ENCODE measurements at regions not wholly inside any gene's neighbourhood (a gene's known extent, or its start where the extent isn't known, plus 50 kb on each side); places are given as distances from the start of the nearest gene placed in this dataset.
"Not testable (repeated sequence)": the region's sequence is repeated elsewhere in the genome, so short reads cannot be mapped to it uniquely, and the experiment has no call there.

DNA sequence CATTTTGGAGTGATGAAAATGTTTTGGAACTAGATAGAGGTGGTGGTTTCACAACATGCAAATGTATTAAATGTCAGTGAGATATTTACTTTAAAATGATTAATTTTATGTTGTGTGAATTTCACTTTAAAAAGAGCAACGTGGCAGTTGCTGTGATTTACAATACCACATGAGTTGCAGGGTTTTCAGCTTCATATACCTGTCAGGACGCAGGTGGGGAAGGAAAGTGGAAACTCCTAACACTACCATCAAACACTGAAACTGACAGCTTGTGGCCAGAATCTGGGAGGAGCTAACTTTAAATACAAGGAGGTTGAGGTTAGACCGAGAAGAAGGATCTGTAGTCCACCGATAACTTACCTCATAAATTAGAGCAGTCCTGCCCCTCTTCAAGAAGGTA, 168.9 kb upstream of the TMEM72 start:
- DNase-seq (ENCODE audit: low read depth in 2 of 2) = no peak

DNA sequence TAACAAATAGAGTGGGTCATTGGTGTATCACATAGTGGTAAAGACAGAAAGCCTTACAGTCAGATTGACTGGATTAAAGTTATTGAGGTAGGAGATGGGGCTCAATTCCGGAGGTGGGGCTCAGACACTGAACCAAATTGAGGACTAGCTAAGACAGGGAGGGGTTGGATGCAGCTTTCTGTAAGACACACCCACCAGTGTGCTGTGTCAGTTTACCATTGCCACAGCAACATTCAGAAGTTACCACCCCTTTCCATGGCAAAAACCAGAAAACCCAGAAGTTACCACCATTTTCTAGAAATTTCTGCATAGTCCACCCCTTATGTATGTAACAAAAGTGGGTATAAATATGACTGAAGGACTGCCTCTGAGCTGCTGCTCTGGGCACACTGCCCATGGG, 167.6 kb upstream of the TMEM72 start:
- no peak for DNase-seq (ENCODE audit: low read depth in 2 of 2)

GRCh38 chr10:44745920-44746319, 165.2 kb upstream of the TMEM72 start:
- DNase-seq (ENCODE audit: low read depth in 2 of 2) = no peak

- DNase-seq (ENCODE audit: low read depth in 2 of 2) = no peak
Observed at GRCh38 chr10:44747593-44748172, 163.5 kb upstream of the TMEM72 start.

- DNase-seq (ENCODE audit: low read depth in 2 of 2) = no peak
Observed at GRCh38 chr10:44749151-44749550, 162.0 kb upstream of the TMEM72 start.

DNA sequence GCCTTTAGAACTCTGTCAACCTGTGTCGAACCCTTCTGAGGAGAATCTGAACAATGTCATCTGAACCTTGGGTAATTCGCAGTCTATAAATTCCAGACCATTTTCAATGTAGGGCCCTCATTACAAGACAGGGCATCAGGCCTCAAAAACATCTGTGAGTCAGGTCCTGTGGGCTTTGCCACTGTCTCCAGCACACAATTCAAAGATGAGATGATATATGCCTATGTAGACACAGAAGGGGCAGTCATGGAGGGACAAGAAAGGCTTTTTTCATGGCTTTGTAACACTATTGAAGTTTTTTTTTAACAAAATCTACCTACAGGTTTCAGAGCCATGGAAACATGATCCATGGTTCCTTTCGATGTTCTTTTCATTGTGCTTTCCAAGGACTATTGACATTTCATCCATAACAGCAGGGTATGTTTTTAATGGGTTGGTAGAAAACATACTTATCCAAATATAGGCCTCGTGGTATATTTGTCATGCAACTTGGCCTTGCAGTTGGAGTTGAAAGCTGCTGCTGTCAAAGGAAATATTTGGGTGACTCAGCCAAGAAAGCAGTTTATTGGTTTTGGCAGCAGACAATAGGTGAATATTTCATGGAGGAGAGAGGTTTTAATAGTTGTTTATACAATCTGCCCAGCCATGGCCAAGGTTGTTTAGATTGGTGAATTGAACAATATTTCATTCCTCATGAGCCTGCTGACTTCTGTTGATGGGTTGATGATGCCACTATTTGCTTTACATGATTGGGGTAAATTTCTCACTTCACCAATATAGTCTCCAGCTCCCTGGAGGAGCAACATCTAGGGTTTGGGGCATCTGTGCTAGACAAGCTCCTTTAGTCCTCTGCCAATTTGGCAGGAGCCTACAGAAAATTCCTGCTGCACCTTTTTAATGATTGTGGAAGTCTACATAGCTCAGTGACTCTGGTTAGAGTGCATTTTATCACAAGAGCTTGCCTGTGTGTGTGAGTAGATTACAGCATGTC, 158.4 kb upstream of the TMEM72 start:
- DNase-seq (ENCODE audit: low read depth in 2 of 2) = no peak

GRCh38 chr10:44754355-44754754, 156.8 kb upstream of the TMEM72 start:
- not testable (repeated sequence) for DNase-seq (ENCODE audit: low read depth in 2 of 2)

DNA sequence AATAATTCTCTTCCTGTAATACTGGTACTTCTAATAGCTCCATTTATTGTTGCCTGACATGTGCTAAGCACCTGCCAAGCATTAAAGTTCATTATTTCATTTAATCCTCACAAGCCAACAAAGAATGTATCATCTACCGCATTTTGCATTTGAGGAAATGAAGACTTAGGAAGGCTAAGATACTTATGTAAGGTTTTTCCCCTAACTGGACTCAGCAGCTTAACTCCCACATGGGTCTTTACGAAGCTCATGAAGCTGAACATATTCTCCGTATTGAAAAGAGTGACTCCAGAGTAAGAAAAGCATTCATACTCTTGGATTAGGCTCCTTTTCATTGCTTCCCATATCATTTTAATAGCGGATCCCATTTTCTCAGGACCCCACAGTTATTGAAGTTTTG, 155.7 kb upstream of the TMEM72 start:
- no peak for DNase-seq (ENCODE audit: low read depth in 2 of 2)

- DNase-seq (ENCODE audit: low read depth in 2 of 2) = no peak
Observed at GRCh38 chr10:44756216-44756615, 154.9 kb upstream of the TMEM72 start.

DNA sequence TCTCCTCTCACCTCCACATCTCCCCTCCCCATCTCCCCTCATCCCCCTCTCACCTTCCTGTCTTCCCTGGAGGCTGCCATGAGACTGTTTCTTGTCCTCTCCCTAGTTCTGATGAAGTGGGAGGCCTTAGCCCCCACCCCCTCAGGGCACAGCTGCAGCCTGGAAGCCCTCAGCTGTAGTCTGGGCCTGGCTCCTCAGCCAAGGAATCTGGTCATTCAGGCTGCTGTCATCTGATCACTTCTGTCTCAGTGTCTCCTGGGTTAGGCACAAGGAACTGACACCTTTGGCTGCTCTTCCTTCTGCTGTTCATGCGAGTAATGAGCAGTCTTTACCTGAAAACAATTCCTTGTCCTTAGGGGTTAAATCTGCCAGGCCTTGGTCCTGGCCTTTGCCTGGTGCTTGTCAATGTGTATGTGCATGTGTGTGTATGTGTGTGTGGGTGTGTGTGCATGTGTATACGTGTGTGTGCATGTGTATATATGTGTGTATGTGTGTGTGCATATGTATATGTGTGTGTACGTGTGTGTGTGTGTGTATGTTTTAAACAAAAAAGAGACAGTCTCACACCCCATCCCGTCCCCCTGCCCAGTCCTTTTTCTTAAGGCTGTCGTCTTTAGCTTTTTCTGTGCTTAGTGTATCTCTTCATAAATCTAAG, 153.5 kb upstream of the TMEM72 start:
- DNase-seq (ENCODE audit: low read depth in 2 of 2) = no peak

- no peak for DNase-seq (ENCODE audit: low read depth in 2 of 2)
Observed at GRCh38 chr10:44759122-44759521, 152.0 kb upstream of the TMEM72 start.

GRCh38 chr10:44760513-44760912, 150.6 kb upstream of the TMEM72 start:
- DNase-seq (ENCODE audit: low read depth in 2 of 2) = no peak

DNA sequence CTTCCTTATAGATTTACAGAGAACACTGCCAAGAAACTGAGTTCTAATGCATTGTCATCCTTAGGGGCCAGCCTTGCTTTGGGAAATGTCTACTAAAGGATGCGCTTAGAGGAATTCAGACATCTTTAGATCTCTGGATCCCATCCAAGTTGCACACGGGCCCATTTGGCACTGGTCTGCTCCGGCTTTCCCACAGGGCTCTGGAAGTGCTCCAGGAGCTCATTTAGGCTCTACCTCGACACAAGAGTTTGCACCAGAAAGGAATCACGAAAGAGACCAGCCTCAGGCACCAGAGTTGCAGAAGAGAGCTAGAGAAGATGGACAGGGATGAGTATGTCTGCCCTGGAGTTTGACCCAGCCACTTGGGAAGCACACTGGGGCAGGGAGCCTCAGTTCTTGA, 150.1 kb upstream of the TMEM72 start:
- DNase-seq (ENCODE audit: low read depth in 2 of 2) = no peak

GRCh38 chr10:44763331-44763730, 147.8 kb upstream of the TMEM72 start:
- DNase-seq (ENCODE audit: low read depth in 2 of 2) = no peak

DNA sequence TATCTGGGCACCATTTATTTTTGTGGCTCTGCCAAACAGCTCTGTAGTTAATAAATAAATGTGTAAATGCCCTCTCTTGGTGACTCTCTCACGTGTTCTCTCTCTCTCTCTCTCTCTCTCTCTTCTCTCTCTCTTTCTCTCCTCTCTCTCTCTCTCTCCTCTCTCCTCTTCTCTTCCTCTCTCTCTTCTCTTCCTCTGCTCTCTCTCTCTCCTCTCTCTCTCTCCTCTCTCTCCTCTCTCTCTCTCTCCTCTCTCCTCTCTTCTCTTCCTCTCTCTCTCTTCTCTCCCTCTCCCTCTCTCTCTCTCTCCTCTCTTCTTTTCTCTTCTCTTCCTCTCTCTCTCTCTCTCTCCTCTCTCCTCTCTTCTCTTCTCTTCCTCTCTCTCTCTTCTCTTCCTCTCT, 145.8 kb upstream of the TMEM72 start:
- DNase-seq (ENCODE audit: low read depth in 2 of 2) = no peak

GRCh38 chr10:44766631-44767030, 144.5 kb upstream of the TMEM72 start:
- DNase-seq (ENCODE audit: low read depth in 2 of 2) = no peak

GRCh38 chr10:44769450-44769849, 141.7 kb upstream of the TMEM72 start:
- no peak for DNase-seq (ENCODE audit: low read depth in 2 of 2)

GRCh38 chr10:44771233-44771995, 139.7 kb upstream of the TMEM72 start:
- no peak for DNase-seq (ENCODE audit: low read depth in 2 of 2)

DNA sequence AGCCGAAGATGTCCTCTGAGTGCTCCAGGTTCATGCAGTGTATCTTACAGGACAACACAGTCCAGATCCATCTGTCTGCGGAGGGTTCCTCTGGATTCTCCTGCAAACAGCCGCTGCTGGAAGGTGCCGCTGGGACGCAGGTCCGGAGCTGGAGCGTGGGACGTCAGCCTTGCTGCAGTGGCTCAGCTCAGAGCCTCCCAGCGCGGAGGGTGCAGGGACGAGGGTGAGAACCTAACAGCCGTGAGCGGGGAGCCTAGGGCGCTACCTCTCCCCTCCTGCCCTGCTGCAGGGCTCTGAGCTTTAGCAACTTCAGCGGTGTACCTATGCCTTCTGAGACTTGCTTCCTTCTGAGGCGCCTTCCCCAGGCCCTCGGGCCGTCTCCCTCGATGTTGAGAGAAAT, 137.6 kb upstream of the TMEM72 start:
- DNase-seq (ENCODE audit: low read depth in 2 of 2) = no peak

DNA sequence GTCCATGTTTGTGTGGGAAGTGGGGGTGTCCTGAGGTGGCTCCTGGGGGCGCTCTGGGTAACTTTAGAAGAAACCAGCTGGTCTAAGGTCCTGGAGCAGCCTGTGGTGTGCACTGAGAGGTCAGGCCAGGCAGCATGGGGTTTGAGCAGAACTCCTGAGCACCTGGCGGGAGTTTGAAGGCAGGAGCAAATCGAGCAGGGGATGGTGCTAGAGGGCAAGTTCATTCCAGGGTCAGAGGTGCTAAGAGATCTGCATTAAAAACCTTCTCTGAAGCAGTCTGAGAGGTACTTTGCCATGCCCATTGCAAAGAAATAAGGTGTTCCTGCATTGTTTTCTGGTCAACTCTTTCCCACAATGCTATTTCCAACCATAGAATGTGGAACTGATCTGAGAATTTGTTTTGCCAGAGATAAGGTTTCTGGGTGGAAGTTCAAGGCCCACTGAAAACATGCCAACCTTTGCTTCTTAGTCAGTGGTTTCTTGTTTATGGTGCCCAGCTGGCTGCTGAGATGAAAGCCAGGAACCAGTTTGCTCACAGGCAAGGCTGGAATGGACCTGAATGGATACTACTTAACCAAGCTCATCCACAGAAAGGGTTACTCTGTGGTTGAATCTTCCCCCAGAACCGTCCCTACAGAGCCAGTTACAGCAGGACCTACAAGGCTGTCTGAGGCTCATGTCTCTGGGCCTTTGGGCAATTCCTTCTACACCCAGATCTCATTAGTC, 136.3 kb upstream of the TMEM72 start:
- no peak for DNase-seq (ENCODE audit: low read depth in 2 of 2)

DNA sequence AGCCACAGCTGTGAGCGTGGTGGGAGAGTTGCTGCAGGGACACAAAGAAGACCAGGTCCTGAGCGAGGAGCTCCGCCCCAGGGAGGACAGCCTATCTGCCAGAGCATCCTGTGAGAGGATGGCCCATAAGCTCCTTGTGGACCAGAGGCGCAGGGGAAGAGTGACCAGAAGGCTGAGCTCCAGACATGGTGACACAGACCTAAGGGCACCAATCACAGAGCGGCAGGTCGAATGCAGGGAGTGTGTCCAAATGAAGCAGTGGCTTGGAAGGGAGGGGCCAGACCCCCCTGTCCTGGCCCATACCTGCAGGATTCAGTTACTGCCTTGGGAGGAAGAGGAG, 135.8 kb upstream of the TMEM72 start:
- no peak for DNase-seq (ENCODE audit: low read depth in 2 of 2)
